ENCODE measurements at regions not wholly inside any gene's neighbourhood (a gene's known extent, or its start where the extent isn't known, plus 50 kb on each side); places are given as distances from the start of the nearest gene placed in this dataset.

DNA sequence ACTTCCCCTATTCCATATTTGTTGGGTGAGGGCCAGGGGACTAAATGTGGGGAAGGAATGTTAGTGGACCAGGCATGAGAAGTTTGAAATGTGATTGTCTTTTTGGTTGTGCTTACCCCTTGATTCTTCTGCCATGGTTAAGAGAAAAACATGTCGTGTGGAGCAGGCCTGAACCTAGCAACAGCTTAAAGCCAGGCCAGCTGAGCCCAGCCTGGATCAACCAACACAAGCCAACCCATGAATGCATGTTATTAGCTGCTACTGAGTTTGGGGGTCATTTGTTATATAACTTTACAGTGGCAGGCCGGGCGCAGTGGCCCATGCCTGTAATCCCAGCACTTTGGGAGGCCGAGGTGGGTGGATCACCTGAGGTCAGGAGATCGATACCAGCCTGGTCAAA, 52.4 kb upstream of the TRIO start:
- no peak for DNase-seq

DNA sequence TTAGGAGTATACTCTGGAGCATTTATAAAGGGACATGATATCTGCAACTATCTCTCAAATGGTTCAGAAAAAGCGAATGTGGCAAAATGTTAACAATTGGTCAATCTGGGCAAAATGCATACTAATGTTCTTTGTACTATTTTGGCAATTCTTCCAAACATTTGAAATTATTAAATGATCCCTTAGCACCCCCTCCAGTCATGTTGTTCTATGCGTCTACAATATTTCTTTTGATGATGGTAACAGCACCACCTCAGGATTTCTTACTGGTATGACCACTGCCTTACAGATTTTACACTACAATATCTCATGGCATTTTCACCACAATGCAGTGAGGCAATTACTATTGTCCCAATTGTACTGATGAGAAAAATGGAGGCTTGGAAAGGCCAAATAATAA, 52.9 kb upstream of the TRIO start:
- no peak for DNase-seq

DNA sequence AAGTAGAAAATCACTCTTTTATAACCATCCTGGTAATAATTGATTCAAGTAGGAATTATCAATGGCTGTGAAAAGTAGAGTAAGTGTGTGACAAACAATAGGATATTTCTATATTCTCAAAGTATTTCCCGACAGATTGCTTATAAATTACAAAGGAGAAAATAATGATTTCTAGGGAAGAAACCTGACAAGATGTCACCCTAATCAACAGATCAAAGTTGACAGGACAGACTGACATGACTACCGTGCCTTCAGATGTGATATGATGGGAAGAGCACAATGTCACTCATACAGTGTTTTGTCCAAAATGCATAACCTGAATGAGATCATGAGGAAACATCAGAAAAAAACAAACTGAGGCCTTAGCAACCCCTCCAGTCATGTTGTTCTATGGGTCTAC, 53.9 kb upstream of the TRIO start:
- no peak for DNase-seq

DNA sequence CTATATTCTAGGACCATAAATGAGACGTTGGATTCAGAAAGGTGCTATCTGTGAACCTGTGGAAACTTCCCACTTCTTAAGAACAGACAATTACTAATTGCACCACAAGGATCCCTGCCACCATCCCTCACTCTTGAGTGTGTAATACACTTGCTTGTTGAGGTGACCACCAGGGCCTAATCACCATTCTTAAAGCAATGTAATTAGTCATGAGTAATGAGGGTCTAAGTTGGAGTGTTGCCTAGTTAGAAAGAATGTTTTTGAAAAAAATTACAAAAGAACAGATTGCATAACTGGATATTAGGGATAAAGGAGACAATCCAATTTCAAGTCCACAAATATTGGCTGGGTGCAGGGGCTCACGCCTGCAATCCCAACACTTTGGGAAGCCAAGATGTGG, 56.9 kb upstream of the TRIO start:
- no peak for DNase-seq

DNA sequence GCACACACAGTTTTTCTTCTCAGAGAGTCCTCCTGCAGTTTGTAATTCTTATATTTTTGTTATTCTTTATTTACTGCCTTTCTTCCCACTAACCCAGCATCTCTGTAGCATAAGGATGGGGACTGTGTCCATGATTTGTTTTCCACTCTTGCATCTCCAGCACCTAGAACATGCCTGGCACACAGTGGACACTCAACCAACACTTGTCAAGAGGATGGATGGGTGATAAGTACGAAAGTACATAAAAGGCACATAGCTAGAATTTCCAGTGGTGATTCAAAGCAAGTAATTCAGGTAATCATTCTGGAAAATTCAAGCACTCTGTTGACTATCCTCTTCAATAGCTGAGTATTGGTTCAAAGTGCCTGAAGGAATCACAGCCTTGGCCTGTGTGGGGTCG, 60.2 kb upstream of the TRIO start:
- no peak for DNase-seq

DNA sequence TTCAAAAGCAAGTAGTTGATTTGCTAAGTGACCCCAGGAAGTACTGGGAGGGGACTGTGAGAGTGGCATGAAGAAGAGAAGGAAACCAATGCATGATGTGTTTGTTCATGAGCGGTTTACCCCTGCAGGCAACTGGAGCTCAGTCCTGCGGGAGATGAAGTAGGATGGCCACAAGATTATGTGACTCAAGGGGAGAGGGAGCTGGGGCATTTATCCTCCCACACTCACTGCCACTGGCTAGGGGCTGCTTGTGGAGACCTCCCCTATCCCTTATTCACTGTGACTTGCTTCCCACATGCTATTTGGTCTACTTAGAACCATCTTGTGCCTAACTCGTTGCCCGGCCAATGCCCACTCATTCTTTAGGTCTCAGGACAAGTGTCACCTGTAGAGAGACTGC, 60.6 kb upstream of the TRIO start:
- DNase-seq = no peak

DNA sequence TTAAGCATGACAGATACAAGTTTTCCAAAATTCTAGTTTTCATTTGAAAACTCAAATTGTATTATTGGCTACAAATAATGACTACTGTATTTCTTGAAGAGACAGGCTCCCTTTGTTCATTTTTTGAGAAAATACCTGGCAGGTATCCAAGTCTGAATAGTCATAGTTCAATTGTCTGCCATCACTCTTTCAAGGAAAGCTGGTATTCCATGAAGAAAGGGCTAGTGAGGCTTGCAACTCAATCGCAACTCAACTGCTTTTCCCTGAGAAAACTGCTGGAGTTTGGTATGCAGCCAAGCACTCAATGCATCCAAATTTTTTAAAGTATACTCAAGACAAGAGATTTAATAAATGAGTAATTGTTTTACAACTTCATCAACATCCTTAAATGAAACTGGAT, 61.4 kb upstream of the TRIO start:
- no peak for DNase-seq

DNA sequence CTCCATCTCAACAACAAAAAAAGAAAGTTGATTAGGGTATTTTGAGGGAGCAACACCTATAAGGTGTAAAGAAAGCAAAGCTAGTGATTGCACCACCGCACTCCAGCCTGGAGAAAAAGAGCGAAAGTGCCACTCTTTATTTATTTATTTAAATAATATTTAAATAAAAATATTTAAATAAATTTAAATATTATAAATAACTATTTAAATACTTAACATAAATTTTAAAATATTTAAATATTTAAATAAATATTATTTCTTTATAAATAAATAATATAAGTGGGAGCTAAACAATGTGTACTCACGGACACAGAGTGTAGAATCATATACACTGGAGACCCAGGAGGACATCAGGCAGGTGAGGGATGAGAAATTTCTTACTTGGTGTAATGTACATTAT, 64.4 kb upstream of the TRIO start:
- DNase-seq = no peak

DNA sequence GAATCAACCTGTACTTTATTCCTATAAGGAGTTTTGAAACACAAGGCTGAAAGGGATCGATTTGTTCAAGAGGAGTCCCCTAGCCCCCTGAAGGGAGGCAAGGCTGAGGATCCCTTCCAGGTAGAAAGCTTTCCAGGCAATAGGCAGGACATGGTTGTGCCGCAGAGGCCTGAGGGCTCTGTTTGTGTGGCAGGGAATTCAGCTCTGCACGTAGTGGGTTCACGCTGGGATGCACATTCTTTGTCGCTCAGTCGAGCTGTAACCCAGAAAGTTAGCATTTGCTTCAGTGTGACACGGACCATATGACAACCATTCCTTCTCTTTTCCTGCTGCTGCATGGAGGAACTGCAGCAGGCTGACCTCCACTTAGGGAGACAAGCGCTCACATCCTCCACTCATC, 65.6 kb upstream of the TRIO start:
- DNase-seq = no peak

DNA sequence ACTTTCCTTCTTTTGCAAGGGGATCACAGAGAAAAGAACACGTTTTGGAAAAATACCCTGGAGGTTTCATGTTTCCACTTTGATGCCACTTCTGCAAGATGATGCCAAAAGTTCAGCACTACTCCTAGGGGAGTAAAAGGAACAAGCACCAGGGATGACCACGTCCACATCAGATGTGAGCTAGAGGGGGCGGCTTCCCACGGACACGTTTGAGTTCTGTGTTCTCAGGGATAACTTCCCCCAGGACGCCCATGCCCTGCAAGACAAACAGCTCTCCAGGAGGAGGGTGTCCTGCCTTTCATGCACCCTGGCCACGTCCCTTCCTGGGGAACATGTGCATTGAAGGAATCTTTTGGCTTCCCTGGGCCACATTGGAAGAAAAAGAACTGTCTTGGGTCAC, 66.6 kb upstream of the TRIO start:
- no peak for DNase-seq

DNA sequence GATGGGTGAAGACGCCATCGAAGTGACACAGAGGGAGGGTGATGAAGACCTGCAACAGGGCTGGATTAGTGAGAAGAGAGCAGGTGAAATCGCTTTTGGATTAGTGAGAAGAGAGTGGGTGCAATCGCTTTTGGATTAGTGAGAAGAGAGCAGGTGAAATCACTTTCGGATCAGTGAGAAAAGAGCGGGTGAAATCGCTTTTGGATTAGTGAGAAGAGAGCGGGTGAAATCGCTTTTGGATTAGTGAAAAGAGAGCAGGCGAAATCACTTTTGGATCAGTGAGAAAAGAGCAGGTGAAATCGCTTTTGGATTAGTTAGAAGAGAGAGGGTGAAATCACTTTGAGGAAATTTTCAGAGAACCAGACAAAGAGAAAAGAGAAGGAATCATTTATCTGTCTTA, 67.2 kb upstream of the TRIO start:
- no peak for DNase-seq

DNA sequence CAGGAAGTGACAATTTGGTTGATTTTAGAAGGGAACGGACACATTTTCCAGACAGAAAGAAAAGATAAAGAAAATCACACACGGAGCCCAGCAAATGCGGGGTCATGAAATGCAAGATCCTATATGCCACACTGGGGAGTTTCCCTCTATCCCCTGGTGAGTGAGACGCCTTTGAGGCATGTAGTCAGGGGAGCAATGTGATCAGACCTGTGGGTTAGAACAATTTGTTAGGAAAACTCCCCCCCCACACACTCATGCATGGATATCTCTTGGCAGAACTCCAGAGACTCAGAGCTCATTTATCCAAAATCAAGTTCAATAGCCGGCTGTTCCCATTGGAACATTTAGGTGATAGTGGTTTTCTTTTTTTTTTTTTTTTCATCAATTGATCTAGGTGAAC, 71.7 kb upstream of the TRIO start:
- DNase-seq = peak; percentile 39

DNA sequence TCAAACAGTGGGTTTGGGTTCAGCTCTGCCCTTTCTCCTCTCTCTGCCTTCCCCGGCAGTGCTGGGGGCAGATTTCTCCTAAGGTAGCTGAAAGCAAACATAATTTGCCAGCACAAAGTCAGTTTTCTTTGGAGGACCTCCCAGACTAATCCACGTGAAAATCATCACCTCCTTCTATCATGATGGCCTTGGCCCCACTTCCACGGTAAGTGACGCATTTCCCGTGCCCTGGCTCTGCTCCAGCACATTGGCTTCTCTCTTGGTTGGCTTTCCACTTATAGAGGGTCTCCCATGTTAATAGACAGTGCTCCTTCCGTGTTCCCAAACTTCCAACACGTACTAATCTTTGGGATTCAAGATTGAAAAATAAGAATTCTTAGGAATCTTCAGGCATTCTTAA, 74.1 kb upstream of the TRIO start:
- DNase-seq = no peak

DNA sequence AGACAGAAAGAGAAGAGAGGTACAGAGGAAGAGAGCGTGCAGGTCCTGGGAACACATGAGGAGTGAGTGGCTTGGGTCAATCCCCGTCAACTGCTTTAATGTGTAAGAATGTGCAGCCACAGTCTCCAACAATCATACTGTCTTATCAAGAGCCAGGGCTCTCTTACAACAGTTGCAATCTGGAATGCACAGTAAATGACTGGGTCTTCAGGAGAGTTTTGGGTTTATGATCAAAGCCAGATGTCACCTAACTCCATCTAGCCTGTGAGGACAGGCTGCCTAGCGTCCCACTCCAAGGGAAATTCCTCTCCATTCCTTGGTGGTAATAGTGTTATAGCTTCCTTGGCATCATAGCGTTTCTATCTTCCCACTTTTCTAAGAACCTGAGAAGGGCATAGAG, 75.0 kb upstream of the TRIO start:
- DNase-seq = no peak

DNA sequence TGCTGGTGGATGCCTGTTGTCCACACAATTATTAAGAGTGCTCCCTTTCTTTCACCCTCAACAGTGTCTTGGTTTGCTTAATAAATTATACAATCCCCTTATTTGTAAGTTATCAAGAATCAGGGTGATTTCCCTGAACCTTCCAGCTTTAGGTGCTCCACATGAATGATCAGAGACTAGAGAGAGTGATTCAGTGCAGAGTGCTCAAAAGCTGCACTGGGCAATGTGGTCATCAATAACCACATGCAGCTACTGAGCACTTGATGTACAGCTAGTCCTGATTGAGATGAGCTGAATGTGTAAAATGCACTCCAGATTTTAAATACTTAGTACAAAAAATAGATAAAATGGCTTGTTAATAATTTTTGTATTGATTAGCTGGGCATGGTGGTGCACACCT, 76.8 kb upstream of the TRIO start:
- DNase-seq = peak; percentile 47

DNA sequence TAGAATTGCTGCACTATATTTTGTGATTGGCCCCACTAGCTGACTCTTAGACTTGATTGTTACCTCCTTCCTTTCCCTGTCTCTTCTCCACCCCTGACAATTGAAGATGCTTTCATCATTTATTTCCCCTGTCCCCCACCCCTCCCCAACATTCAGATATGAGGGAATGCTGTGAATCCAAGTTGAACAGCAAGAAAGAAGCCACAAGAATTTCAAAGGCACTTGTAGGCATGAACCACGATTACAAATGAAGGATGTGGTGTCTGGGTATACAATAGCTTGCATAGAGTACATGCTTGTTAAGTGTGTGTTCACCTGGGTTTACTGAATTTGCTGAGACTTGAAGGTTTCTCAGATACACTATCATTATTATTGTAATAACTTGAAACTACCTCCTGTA, 78.3 kb upstream of the TRIO start:
- peak; percentile 69 for DNase-seq

DNA sequence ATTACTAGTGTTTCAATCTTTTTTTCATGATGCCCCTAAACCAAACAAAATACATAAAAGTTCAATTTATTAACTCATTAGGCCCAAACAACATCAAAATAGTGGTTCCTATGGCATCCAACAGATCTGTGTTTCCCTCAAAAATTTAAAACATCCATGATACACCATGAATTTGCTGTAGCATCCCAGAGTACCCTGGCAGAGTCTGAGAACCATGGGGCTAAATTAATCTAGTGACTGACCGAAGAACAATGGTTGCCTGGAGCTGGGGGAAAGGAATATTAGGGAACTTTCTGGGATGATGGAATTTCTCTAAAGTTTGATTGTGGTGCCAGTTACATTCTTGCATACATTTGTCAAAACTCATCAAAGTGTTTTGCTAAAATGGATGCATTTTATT, 79.5 kb upstream of the TRIO start:
- DNase-seq = no peak

DNA sequence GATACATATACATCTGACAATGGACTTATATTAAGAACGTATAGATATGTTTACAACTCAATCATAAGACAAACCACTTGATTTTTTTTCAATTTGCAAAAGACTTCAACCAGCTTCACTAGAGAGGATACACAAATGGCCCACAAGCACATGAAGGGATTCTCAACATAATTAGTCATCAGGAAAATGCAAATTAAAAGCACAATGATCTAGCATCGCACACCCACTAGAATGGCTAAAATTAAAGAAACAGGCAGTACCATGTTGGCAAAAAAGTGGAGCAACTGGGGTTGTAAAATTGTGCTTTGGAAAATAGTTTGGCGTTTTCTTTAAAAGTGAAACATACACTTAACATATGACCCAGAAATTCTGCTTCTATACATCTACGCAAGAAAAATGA, 80.0 kb upstream of the TRIO start:
- peak; percentile 18 for DNase-seq

DNA sequence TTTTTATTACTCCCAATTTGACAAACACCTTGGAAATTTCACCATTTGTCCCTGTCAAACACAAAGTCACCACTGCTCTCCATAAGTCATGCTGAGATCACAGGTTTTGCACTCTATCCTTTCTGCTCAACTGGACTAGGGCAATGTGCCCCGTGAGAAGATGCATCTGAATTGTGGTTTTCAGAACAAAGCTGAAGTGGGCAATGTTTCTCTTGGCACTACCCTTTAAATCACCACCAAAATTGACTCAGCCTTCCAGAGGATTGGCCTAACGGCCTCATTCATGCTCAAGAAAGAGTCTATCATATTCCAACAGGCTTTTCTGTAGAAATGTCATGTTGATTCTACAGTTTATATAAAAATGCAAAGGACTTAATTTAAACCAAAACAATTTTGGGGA, 81.0 kb upstream of the TRIO start:
- peak; percentile 41 for DNase-seq

DNA sequence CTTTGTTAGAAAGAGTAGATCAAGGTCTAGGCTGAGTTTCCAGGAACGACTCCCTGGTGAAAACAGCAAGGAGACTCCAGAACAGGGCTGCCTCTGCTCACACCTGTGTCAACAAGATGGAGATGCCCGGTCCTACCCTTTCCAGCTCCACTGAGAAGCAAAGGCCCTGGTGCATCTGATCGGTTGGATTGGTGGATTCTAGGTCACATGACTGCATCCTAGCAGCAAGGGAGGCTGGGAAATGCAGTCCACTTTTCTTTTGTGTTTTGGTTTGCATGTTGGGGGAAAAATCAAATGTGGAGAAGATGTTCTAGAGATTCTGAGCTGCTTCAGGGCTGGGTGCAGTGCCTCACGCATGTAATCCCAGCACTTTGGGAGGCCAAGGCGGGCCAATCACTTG, 82.0 kb upstream of the TRIO start:
- no peak for DNase-seq

DNA sequence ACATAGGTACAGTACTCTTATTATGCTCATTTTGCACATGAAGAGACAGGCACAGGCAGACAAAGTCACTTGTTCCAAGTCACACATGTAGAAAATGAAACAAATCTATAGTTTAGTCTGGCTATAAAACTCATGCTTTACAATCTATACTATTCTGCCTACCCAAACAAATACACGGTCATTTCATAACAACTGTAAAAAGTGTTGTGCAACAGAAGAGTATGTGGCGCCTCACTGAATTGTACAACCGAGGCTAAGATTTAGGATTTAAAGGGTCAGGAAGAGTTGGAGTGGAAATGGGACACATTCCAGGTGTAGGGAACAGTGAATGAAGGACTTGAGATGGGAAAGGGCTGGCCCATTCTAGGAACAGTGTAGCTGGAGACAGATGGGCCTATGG, 82.9 kb upstream of the TRIO start:
- no peak for DNase-seq

DNA sequence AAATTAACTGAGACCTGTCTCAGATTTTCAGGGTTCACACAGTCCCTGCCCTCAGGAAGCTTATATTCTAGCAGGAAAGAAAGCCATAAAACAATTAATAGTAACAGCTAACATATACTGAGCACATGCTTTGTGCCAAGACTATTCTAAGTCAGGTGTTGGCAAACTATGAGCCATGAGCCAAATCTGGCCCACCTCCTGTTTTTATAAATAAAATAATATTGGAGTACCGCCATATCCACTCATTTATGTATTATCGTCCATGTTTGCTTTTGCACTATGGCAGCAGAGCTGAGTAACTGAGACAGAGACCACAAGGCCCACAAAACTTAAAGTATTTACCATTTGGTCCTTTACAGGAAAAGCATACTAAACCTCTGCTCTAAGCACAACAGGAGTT, 83.3 kb upstream of the TRIO start:
- no peak for DNase-seq

DNA sequence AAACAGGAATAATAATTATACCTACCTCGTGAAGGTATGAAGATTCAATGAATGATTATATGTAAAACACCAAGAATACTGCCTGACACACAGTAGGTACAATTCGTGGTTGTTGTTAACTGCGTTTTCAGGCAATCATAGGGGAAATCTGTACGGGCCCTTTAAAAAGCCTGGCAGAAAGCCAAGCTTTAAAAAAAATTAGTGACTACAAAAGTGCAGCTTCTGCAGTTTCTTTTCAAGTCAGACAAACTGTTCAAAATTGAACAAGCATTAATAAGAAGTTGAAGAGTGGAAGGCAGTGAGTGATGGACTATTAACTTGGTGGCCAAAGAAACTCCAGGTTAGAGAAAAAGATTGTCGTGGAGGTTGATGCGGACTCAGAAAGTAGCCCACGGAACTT, 85.9 kb upstream of the TRIO start:
- DNase-seq = no peak

DNA sequence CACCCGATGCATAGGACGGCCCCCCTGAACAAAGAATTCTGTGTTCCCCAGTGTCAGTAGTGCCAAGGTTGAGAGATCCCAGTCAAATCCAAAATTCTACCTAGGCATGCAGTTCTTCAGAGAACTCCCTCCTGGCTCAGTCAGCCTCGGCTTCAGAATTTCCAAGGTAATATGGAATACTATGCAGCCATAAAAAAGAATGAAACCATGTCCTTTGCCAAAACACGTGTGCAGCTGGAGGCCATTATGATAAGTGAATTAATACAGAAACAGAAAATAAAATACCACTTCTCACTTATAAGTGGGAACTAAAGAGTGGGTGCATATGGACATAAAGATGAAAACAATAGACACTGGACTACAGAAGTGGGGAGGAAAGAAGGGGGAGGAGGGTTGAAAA, 87.1 kb upstream of the TRIO start:
- DNase-seq = no peak

DNA sequence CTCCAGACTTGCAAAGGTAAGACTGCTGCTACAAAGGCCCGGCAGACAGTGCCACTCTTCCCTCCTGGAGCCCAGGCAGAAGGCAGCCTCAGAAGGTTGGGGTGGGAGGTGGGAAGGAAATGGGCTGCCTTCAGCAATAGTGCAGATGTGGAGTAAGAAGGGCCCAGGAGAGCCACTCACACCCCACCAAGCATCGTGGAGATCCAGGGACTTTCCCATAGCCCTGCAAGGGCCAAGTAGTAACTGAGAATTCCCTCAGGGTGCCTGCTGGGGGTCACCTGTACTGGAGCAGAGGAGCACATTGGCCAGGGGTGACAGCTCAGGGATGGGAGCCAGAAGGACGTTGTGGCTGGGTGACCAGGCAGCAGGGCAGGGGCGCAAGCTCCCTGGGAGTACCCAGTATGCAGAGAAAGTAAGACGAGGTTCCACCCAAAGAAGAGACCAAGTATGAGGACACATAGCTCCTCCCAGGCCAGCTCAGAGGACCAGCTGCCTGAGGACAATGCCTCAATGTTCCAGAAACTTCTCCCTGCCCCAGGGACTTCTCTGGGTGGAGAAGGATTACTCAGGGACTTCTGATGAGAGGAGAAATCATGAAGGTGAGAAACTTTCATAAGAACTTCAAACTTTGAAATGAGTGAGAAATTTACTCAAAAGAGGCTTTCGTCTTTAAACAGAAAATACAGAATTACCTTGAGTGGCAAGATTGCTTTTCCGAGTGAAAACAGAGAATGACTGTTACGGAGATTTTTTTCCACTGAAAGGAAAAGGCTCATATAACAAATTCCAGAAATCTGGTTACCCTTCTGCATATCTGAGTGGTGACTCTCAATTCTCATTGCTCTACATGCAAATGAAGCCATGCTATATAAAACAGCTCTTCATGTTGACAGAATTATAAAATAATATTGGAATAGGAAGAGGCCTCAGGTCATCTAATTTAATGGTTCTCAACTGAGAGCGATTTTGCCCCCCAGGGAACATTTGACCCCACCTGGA, 87.9 kb upstream of the TRIO start:
- DNase-seq = no peak
